Upper lobe of left lung (tissue), 4 donors: ENCODE measurements at regions not wholly inside any gene's neighbourhood (a gene's known extent, or its start where the extent isn't known, plus 50 kb on each side); places are given as distances from the start of the nearest gene placed in this dataset.
"Not testable (repeated sequence)": the region's sequence is repeated elsewhere in the genome, so short reads cannot be mapped to it uniquely, and the experiment has no call there.

Experiments
- EP300 ChIP-seq, 4 donors: sonication (generic); formaldehyde crosslinking; IDR thresholded peaks; one replicate each; pipeline ENCODE4 v1.5.1; 2017; ENCODE audit warnings: antibody characterized with exemption in 4 of 4, control low read depth in 2 of 4
- POLR2A ChIP-seq, 4 donors: fragments of 450-650 bp; IDR thresholded peaks; one replicate each; pipeline ENCODE4 v1.5.1; 2016 to 2017; ENCODE audit warnings: antibody characterized with exemption in 4 of 4, mild to moderate bottlenecking in 2 of 4
- POLR2AphosphoS5 ChIP-seq, 2 donors: sonication (generic); formaldehyde crosslinking; IDR thresholded peaks; one replicate each; pipeline ENCODE4 v1.5.1; 2017; ENCODE audit warnings: antibody characterized with exemption in 2 of 2
- TF ChIP-seq, protein P1 (sequence below), 6 experiments: fragments of 450-650 bp in 4 of 6; fragments of 200-600 bp in 2 of 6; sonication (generic) in 2 of 6; IDR thresholded peaks; one replicate each; pipeline ENCODE4 v1.5.1; 2016 to 2019; ENCODE audit warnings: antibody characterized with exemption in 6 of 6

GRCh38 chr15:36163983-36164382 is 415.4 kb upstream of the CDIN1 start:
- not testable (repeated sequence) for TF ChIP-seq EP300, POLR2A, POLR2AphosphoS5 (IDR thresholded peaks at IDR 0.05)
- TF ChIP-seq, protein P1, sequence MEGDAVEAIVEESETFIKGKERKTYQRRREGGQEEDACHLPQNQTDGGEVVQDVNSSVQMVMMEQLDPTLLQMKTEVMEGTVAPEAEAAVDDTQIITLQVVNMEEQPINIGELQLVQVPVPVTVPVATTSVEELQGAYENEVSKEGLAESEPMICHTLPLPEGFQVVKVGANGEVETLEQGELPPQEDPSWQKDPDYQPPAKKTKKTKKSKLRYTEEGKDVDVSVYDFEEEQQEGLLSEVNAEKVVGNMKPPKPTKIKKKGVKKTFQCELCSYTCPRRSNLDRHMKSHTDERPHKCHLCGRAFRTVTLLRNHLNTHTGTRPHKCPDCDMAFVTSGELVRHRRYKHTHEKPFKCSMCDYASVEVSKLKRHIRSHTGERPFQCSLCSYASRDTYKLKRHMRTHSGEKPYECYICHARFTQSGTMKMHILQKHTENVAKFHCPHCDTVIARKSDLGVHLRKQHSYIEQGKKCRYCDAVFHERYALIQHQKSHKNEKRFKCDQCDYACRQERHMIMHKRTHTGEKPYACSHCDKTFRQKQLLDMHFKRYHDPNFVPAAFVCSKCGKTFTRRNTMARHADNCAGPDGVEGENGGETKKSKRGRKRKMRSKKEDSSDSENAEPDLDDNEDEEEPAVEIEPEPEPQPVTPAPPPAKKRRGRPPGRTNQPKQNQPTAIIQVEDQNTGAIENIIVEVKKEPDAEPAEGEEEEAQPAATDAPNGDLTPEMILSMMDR (IDR thresholded peaks at IDR 0.05), result not testable (repeated sequence)
